ENCODE measurements at regions not wholly inside any gene's neighbourhood (a gene's known extent, or its start where the extent isn't known, plus 50 kb on each side); places are given as distances from the start of the nearest gene placed in this dataset.
A peak's percentile ranks its signal among the peaks of the same experiment; 100 is the strongest.
"Not testable (repeated sequence)": the region's sequence is repeated elsewhere in the genome, so short reads cannot be mapped to it uniquely, and the experiment has no call there.

DNA sequence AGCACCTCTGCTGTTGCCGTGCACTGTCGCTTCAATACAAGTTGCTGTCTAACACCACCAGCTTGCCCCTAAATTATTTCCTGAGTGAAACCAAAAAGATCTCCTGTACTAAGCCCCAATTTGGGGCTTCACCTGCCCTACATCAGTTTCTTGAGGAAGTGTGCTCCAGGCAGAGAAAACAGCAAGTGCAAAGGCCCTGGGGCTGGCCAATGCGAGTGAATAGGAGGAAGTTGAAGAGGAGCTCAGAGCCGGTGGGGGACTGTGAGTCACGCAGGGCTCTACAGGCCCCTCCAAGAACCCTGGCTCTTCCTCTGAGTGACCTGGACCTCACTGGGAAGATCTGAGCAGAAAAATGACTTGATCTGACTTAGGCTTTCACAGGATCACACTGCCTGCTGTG is 117.2 kb downstream of the IPO8 start:
- DNase-seq (ENCODE audit: low read depth), result no peak

DNA sequence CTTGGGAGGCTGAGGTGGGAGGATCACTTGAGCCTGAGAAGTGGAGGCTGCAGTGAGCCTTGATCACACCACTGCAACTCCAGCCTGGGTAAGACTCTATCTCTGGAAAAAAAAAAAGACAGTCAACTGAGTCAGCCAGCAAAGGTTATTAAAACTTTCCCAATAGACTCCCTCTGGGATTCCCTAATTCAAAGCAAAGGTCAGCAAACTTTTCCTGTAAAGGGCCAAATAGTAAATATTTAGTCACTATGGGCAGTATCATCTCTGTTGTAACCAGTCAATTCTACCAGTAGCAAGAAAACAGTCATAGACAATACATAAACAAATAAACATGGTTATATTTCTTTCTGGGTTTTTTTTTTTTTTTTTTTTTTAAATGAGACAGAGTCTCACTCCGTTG is 122.5 kb downstream of the IPO8 start:
- no peak for DNase-seq (ENCODE audit: low read depth)

DNA sequence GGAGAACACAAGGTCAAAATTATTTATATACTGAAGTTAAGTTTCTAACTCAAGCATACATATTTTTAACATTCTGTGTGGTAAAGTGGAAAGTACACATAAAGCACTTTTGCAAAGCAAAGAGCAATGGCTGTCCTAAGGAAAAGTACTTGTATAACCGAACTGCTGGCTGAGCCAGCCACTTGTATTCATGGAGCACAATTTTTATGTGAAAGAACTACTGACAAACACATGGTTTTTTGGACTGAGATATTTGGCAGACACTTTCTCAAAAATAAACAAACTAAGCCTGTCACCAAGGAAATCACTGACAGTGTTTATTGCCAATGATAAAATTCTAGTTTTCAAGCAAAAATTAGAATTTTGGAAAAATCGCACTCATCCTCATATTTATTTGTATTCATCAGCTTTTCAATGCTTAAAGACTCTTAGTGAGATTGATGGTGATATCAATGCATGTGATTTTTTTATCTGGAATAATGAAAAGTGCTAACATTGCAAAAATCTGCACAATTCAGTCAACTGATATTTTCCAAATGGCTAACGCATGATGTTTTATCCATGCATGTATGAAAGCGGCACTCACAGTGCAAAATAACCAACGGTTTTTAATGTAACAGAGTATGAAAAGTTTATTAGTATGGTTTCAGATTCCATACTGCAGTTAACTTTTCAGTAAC is 125.3 kb downstream of the IPO8 start:
- DNase-seq (ENCODE audit: low read depth), result no peak

DNA sequence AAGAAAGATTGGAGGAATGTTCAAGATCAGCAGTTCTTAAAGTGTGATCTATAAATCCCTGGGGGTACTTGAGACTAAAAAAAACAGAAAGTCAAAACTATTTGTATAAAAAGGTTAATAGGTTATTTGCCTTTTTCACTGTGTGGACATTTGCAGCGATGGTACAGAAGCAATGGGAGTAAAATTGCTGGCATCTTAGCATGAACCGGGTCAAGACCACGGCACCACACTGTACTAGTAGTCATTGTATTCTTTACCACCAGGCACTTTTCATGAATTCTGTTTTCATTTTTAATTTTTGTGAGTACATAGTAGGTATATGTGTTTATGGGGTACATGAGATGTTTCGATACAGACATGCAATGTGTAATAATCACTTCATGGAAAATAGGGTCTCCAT is 126.2 kb downstream of the IPO8 start:
- no peak for DNase-seq (ENCODE audit: low read depth)

DNA sequence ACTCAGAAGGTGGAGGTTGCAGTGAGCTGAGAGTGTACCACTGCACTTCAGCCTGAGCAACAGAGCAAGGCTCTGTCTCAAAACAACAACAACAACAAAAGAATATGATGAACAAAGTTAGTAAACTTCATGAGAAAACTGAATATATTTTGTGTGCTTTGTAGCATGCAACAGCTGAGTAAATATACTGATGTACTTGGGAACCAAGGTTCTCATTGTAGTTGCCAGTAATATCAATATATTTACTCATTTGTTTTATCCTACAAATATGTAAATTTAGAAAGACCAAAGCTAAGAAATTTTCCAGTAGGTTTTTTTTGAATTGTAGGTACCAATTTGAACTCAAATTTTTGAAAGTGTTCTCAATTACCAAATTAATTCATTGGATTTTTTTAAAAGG is 127.2 kb downstream of the IPO8 start:
- no peak for DNase-seq (ENCODE audit: low read depth)

DNA sequence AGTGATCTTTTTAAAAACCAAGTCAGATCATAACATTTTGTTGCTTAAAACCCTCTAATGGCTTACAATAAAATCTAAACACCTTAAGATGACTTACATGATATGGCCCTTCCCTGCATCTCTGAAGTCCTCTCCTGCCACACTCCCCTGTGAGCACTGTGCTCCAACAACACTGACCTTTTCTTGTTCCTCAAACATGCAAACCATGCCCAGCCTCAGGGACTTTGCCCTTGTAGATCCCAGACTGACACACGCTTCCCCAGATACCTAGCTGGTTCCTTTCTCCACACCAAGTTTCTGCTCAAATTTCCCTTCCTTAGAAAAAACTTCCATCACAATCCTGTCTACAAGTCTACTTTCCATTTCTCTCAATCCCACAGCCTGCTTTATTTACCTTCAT is 128.6 kb downstream of the IPO8 start:
- DNase-seq (ENCODE audit: low read depth), result no peak

DNA sequence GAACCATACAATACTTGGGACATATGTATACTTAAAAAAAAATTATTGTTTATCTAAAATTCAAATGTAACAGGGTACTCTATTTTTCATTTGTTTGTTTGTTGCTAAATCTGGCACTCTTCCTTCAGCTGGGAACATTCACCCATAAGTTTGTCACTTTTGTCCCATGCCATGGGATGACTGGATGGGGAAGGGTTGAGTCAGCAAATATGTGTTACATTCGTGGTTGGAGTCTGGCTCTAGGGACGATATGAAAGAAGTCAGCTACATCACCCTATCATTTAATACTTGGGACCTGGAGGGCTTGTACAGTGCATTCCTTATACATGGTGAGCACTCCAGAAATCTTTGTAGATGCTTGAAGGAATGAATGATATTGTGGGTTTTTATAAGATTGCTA is 131.3 kb downstream of the IPO8 start:
- no peak for DNase-seq (ENCODE audit: low read depth)

DNA sequence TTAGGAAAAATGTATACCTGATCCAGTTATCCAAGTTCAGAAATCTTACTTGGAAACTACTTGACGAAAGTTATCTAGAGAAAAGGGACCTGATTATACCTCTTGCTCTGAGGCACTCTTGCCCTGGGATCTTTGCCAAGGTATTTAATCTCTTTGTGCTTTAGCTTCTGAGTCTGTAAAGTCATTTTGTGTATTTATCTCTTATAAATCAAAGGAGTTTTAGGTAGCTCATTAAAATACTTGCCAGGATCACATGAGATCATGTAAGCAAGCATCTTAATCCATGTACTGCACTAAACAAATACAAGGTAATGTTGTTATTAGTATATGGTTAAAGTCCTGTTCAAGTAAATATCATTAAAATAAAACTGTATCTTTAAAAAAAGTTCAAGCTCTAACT is 147.5 kb downstream of the IPO8 start:
- DNase-seq (ENCODE audit: low read depth), result no peak

DNA sequence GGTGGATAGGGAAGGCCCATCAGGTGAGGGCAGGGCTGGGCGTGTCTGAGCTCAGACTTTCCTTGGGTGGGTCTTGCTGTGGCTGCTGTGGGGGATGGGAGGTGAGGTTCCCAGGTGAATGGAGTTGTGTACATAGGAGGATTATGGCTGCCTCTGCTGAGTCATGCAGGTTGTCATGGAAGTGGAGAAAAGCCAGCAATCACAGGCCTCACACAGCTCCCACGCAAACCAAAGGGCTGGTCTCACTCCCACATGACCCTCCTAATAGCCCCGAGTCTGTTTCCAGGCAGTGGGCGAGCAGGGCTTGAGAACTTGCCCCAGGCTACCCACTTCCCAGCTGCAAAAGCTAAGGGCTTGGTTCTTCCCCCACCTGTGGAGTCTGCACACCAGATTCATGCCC is 149.5 kb downstream of the IPO8 start:
- DNase-seq (ENCODE audit: low read depth), result no peak

DNA sequence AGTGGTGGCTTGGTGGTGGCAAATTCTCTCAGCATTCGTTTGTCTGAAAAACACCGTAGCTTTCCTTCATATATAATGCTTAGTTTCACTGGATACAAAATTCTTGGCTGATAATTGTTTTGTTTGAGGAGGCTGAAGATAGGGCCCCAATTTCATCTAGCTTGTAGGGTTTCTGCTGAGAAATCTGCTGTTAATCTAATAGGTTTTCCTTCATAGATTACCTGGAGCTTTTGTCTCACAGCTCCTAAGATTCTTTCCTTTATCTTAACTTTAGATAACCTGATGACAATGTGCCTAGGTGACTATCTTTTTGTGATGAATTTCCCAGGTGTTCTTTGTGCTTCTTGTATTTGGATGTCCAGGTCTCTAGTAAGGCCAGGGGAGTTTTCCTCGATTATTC is 151.0 kb downstream of the IPO8 start:
- not testable (repeated sequence) for DNase-seq (ENCODE audit: low read depth)

DNA sequence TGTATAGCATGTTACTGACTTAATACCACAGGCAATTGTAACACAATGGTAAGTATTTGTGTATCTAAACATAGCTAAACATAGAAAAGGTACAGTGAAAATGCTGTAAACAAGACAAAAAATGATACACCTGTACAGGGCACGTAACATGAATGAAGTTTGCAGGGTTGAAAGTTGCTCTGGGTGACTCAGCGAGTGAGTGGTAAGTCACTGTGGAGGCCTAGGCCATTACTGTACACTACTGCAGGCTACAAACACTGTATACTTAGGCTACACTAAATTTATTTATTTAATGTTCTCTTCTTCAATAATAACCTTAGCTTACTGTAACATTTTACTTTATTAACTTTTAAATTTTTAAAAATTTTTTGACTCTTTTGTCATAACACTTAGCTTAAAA is 158.4 kb downstream of the IPO8 start:
- no peak for DNase-seq (ENCODE audit: low read depth)

DNA sequence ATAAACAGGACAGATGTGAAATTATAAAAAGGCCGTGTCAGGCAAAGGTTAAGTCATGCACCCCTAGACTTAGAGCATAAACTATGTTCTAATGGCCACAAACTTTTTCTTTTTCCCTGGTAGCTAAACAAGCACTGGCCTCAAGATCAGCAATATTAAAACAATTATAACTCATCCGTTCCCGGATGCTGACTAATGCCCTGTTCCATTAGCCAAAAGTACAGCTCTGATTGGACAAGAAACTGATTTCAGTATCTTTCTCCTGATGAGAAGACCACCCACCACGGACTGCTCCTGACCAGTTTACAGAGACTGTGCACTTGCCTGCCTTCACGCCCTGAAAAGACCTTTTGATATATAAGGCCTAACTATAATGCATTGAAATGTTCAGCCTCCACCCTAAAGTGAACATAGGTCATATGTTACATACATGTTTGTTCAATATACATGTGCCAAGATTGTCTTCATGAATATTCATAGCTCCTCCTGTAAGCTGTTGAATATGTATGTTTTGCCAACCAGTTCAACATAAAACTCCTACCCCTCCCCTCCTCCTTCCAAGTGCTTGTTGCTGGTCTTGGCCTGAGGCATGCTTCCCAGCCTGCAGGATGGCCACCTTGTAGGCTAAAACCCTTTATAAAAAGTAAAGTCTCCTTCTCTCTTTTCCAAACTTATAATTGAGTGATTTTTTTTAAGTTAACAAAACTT is 162.0 kb downstream of the IPO8 start:
- no peak for DNase-seq (ENCODE audit: low read depth)

DNA sequence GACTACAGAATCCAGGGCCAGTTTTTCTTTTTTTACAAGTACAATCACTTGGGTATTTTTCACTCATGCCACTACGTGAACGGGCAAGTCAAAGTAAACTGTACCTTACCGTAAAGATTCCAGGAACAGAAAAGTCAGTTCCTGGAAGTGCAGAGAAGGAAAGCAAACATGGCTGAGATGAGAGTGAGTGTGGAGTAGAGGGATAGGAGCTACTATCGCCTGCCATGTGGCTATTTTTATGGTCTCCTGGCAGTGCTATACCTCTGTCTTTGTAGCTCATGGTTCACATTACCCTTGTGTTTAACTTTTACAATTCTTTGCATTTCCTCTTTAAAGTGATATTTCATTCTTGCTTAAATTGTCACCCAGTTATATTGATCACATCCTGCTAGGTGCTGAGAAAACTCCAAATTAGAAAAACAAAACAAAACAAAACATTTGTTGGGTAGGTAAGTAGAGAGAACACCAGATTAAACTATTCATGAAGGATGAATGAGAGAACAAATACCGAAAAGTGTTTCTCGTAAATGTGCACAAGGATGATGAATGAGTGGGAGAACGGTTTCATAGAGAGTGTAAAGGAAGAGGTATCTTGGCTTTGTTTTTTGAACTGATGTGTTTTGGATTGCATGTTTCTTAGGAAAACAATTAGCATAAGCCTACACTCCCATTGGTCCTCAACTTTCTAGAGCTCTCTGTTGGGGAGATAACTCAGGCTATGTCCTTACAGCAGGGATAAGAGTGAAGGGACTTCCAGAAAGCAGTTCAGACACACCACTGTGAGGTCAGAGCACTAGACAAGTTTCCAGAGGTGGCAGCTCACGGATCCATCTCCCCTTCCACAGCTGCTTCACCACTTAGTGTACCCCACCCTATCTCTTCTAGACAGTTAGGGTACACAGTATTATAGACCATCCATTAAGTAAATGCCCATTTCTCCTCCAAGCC is 163.7 kb downstream of the IPO8 start:
- no peak for DNase-seq (ENCODE audit: low read depth)

DNA sequence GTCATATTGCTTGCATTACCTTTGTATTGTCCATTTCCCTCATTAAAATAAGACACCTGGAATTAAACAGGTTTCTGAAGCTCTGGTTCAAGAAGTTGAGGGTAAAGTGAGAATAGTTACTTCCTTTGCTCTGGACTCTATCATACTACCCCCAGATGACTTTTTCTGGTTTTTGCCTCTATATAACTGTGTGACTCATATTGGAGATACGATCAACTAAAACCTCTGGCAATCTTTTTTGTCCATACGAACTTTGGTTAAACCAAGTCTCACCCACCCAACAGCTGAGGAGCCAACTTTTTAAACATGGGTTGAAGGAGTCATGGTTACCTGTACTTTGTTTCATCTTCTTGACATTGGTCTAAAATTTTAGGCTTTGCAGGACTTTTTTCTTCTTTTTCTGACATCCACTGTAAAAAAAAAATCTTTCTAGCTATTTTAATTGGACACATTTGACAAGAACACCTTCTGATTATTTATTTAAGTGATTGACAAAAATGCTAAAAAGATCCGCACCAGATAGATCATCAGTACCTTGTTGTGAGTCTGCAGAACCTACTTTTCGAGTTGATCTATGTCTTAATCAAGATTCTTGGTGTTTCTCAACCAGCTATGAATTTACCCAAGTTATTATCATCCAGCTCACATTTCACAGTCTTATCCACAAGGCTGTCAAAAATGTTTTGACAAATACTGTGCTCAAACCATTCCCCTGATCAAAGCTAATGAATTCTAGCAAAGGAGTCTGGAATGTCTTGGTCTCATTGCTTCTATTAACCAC is 166.0 kb downstream of the IPO8 start:
- DNase-seq (ENCODE audit: low read depth), result no peak

DNA sequence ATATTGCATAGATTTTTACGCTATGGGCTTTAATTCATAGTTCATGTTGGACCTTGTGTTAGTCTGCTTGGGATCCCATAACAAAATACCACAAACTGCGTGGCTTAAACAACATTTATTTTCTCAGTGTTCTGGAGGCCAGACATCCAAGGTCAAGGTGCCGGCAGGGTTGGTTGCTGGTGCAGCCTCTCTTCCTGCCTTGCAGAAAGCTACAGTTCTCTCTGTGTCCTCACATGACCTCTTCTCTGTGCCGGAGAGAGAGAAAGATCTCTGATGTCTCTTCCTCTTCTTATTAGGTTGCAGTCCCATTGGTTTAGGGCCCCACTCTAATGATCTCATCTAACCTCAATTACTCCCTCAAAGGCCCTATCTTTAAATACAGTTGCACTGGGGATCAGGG is 170.5 kb downstream of the IPO8 start:
- no peak for DNase-seq (ENCODE audit: low read depth)

DNA sequence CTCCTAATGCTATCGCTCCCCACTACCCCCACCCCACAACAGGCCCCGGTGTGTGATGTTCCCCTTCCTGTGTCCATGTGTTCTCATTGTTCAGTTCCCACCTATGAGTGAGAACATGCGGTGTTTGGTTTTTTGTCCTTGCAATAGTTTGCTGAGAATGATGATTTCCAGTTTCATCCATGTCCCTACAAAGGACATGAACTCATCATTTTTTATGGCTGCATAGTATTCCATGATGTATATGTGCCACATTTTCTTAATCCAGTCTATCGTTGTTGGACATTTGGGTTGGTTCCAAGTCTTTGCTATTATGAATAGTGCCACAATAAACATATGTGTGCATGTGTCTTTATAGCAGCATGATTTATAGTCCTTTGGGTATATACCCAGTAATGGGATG is 175.4 kb downstream of the IPO8 start:
- not testable (repeated sequence) for DNase-seq (ENCODE audit: low read depth)

DNA sequence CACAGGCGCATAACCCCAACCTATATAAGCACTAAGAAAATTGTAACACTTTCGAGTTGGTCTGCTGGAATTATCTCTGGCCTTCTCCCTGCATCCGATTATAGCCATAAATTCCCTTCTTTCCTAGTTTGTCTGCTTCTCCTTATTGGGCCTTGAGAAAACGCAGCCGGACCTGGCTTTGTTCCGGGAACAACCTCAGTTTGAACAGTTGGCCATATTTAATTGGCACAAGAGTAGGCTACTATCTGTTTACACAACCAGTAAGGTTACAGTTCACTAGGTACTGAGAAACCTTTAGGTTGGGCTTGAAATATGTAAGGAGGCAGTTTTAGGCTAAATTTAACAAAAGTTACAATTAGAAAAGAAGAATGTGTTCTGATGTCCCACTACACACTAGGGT is 176.1 kb downstream of the IPO8 start:
- no peak for DNase-seq (ENCODE audit: low read depth)

DNA sequence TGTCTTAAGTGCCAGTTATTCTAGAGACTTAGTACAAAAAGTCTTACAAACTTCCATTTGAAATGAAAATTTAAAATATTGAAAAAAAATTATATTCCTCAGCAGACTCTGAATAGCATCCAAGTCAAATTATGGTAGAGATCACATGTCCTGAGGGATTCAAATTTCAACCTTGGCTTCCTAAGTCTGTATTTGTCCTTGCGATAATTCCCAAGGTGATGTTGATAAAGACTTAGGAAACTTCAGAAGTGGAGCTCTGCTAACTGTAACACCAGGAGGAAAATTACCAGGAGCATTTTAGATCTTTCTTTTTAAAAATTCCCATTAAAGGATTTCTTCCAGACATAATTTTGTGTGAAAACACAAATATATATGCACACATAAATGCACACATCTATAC is 178.3 kb downstream of the IPO8 start:
- no peak for DNase-seq (ENCODE audit: low read depth)

DNA sequence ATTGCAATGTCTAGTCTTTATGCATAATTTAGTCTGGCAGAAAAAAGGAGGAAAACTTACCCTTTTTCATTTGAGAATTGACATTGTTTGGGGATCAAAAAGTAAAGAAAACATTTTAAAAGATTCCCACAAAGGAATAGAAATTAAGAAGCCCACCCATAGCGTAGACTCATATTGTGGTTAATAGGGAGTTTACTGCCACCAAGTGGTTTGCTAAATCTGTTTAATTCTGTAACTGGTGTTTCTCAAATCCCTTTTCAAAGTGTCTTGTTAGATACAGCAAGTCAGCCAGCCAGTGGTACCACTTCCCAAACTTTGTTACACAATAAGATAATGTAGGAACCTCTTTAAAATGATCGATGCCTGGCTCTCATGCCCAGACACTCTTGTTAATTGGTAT is 180.3 kb downstream of the IPO8 start:
- DNase-seq (ENCODE audit: low read depth), result peak; percentile 4

DNA sequence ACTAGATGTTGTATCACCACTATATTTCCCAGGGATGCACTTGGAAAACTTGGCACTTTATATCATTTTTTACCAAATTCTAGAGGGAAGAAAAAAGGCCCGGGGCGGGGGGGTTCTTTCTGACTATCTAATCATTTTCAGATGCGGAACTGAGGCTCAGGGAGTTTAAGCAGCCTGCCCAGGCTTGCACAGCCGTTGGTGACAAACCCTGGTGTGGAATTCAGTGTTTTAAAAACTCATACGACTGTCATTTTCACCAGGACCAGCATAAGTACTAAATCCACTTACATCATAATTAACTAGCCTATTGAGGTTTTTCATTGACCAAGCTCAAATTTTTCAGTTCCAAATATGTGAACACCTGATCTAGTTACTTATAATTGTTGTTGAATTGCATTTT is 181.0 kb downstream of the IPO8 start:
- no peak for DNase-seq (ENCODE audit: low read depth)

DNA sequence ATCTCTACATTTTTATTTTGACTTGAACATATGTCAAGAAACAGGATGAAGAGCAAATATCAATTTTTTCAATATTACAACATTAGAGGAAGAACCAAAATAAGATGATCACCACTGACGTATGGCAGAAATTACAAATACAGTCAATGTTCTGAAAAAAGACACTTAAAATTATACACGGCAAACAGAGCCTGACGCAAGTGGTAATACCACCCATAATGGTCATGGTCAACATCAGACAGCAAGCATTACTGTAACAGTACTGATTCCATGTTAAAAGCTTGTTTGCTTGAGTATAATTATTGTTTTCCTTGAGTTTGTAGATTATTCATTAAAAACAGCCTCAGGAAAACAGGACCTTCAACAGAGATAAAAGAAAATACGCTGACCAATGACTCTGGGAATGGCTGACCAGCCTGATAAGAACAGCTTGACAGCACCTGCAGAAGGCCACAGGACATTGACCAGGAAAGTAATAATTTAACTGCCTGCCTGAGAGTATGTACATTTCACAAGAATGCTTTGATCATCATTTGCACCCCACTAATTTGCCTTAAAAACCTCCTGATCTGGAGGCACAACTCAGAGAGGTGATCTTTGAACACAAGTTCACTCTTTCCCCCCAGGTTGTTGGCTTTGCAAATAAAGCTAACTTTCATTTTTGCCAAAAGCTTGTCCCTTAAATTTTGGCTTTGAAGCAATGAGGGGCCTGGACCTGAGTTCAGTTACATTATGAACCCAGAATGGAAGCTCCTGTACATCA is 187.3 kb downstream of the IPO8 start:
- no peak for DNase-seq (ENCODE audit: low read depth)

Data from RPMI7951 (cell line).